Loucy (cell line): ENCODE measurements at regions not wholly inside any gene's neighbourhood (a gene's known extent, or its start where the extent isn't known, plus 50 kb on each side); places are given as distances from the start of the nearest gene placed in this dataset.

Source experiments
- H2AFZ ChIP-seq: fragments of 200-600 bp; sonication (generic); 2 replicates; pipeline ENCODE4 v1.6.0; 2016; ENCODE audit warnings: antibody characterized with exemption, mild to moderate bottlenecking, low read length, moderate library complexity
- H3F3A ChIP-seq: fragments of 200-600 bp; 2 replicates; pipeline ENCODE4 v1.6.0; 2016; ENCODE audit warnings: antibody characterized with exemption, low read depth, mild to moderate bottlenecking
- H3K27me3 ChIP-seq: fragments of 200-600 bp; sonication (generic); 2 replicates; pipeline ENCODE4 v1.6.1; 2014; ENCODE audit warnings: low read length, mild to moderate bottlenecking; ENCODE audit not compliant: insufficient read depth, poor library complexity, severe bottlenecking
- H3K36me3 ChIP-seq: fragments of 200-600 bp; sonication (generic); 2 replicates; pipeline ENCODE4 v1.6.1; 2016; ENCODE audit warnings: low read length; ENCODE audit not compliant: insufficient read depth
- H3K4me1 ChIP-seq: fragments of 200-600 bp; sonication (generic); 2 replicates; pipeline ENCODE4 v1.5.1; 2014; ENCODE audit warnings: low read length, mild to moderate bottlenecking; ENCODE audit not compliant: insufficient read depth, poor library complexity, severe bottlenecking
- H3K4me2 ChIP-seq: fragments of 200-600 bp; sonication (generic); 2 replicates; pipeline ENCODE4 v1.6.0; 2014; ENCODE audit warnings: antibody characterized with exemption, low read length, low read depth, mild to moderate bottlenecking; ENCODE audit not compliant: poor library complexity, severe bottlenecking
- H3K4me3 ChIP-seq: fragments of 200-600 bp; sonication (generic); 2 replicates; pipeline ENCODE4 v1.5.1; 2014; ENCODE audit warnings: low read length, mild to moderate bottlenecking, mixed read lengths; ENCODE audit not compliant: poor library complexity, severe bottlenecking
- H3K79me2 ChIP-seq: fragments of 200-600 bp; sonication (generic); 2 replicates; pipeline ENCODE4 v1.6.1; 2014; ENCODE audit warnings: low read length; ENCODE audit not compliant: insufficient read depth
- H3K9ac ChIP-seq: fragments of 200-600 bp; sonication (generic); 2 replicates; pipeline ENCODE4 v1.6.0; 2014; ENCODE audit warnings: mild to moderate bottlenecking, low read depth, low read length, moderate library complexity; ENCODE audit not compliant: poor library complexity, severe bottlenecking
- H3K9me2 ChIP-seq: fragments of 200-600 bp; sonication (generic); replicated peaks from 2 replicates; pipeline ENCODE4 v1.6.1; 2016; ENCODE audit warnings: low read depth, low read length, mixed read lengths
- H3K9me3 ChIP-seq: fragments of 200-600 bp; sonication (generic); 2 replicates; pipeline ENCODE4 v1.6.1; 2014; ENCODE audit warnings: mild to moderate bottlenecking, antibody characterized with exemption, low read length, low read depth; ENCODE audit not compliant: insufficient read depth
- H4K20me1 ChIP-seq: fragments of 200-600 bp; sonication (generic); 2 replicates; pipeline ENCODE4 v1.6.0; 2014; ENCODE audit warnings: antibody characterized with exemption, low read length, mild to moderate bottlenecking; ENCODE audit not compliant: insufficient read depth, poor library complexity, severe bottlenecking
- CTCF ChIP-seq: fragments of 200-600 bp; sonication (generic); conservative IDR thresholded peaks from 2 replicates; pipeline ENCODE4 v1.5.1; 2014; ENCODE audit warnings: mild to moderate bottlenecking, antibody characterized with exemption, low read length
- EZH2phosphoT487 ChIP-seq: fragments of 200-600 bp; IDR thresholded peaks from 2 replicates; pipeline ENCODE4 v1.6.1; 2018; ENCODE audit warnings: antibody characterized with exemption, mild to moderate bottlenecking, moderate library complexity, borderline replicate concordance

GRCh38 chr14:101330416-101331140 is 230.7 kb upstream of the DIO3 start:
- H3K4me3 ChIP-seq = no peak overlapping the region
- no peaks in the 10 kb centered on the region for H3K36me3 ChIP-seq
- H3K27me3 ChIP-seq = no peaks in the 10 kb centered on the region
- H4K20me1 ChIP-seq = no peaks in the 10 kb centered on the region
- H3K9me3 ChIP-seq = no peaks in the 10 kb centered on the region; the same call in 1 of the 2 replicates
- no peak overlapping the region for H3K9ac ChIP-seq
- no peaks in the 10 kb centered on the region for H3K9me2 ChIP-seq
- H3K4me1 ChIP-seq = no peaks in the 10 kb centered on the region
- H3K4me2 ChIP-seq = no peak overlapping the region
- no peak overlapping the region for H2AFZ ChIP-seq
- no peaks in the 10 kb centered on the region for H3K79me2 ChIP-seq
- TF ChIP-seq CTCF (no peak), EZH2phosphoT487 (no peak)
- H3F3A ChIP-seq = no peaks in the 10 kb centered on the region

GRCh38 chr14:101331141-101331525 is 230.2 kb upstream of the DIO3 start:
- Histone ChIP-seq H3K4me1 (no peaks in the 10 kb centered on the region), H3K9me3 (no peaks in the 10 kb centered on the region; the same call in 1 of the 2 replicates), H3K4me2 (no peak overlapping the region), H3K79me2 (no peaks in the 10 kb centered on the region), H4K20me1 (no peaks in the 10 kb centered on the region), H2AFZ (no peak overlapping the region), H3K9me2 (no peaks in the 10 kb centered on the region), H3K9ac (no peak overlapping the region), H3K4me3 (no peak overlapping the region), H3F3A (no peaks in the 10 kb centered on the region), H3K27me3 (no peaks in the 10 kb centered on the region), H3K36me3 (no peaks in the 10 kb centered on the region)
- TF ChIP-seq EZH2phosphoT487 (no peak), CTCF (no peak)

GRCh38 chr14:101331661-101332169 is 229.6 kb upstream of the DIO3 start:
- no peak overlapping the region for H2AFZ ChIP-seq
- H3K4me3 ChIP-seq = no peak overlapping the region
- no peaks in the 10 kb centered on the region for H3F3A ChIP-seq
- TF ChIP-seq EZH2phosphoT487 (no peak), CTCF (no peak)
- H3K9ac ChIP-seq = no peak overlapping the region
- no peaks in the 10 kb centered on the region for H3K36me3 ChIP-seq
- no peak overlapping the region for H3K4me2 ChIP-seq
- H3K4me1 ChIP-seq = no peaks in the 10 kb centered on the region
- no peaks in the 10 kb centered on the region for H4K20me1 ChIP-seq
- no peaks in the 10 kb centered on the region for H3K9me2 ChIP-seq
- H3K9me3 ChIP-seq = no peaks in the 10 kb centered on the region; the same call in 1 of the 2 replicates
- H3K27me3 ChIP-seq = no peaks in the 10 kb centered on the region
- no peaks in the 10 kb centered on the region for H3K79me2 ChIP-seq
